Left ventricle myocardium inferior (tissue), 1 donor: ENCODE measurements at regions not wholly inside any gene's neighbourhood (a gene's known extent, or its start where the extent isn't known, plus 50 kb on each side); places are given as distances from the start of the nearest gene placed in this dataset.

Experiments used
- DNase-seq: peaks from one replicate; pipeline ENCODE4 v3.0.0-alpha.2; 2020
- H3K27ac ChIP-seq: fragments of 200-600 bp; replicated peaks from 2 replicates; pipeline ENCODE4 v1.8.0; 2021
- H3K27me3 ChIP-seq: fragments of 200-600 bp; 2 replicates; pipeline ENCODE4 v1.8.0; 2021; ENCODE audit warnings: low read depth
- H3K36me3 ChIP-seq: fragments of 200-600 bp; 2 replicates; pipeline ENCODE4 v1.8.0; 2021
- H3K4me1 ChIP-seq: fragments of 200-600 bp; 2 replicates; pipeline ENCODE4 v1.8.0; 2021
- H3K4me3 ChIP-seq: fragments of 200-600 bp; 2 replicates; pipeline ENCODE4 v1.8.0; 2021; ENCODE audit warnings: mild to moderate bottlenecking, moderate library complexity
- H3K9me3 ChIP-seq: fragments of 200-600 bp; replicated peaks from 2 replicates; pipeline ENCODE4 v1.8.0; 2021
- CTCF ChIP-seq: fragments of 200-600 bp; IDR thresholded peaks from 2 replicates; pipeline ENCODE4 v1.8.0; 2021; ENCODE audit warnings: antibody characterized with exemption, mild to moderate bottlenecking, borderline replicate concordance
- intact Hi-C: fragments of 100-400 bp; cut with micrococcal nuclease; formaldehyde crosslinking; loops from one replicate; pipeline ENCODE4 v1.11.0; 2022
- donor health status: DM: no; HTN: yes; CAD: no; lungs with severe emphysema.

- no peak for DNase-seq
- H3K9me3 ChIP-seq = peaks cover 17% of the 10 kb centered on the region
- no peaks in the 10 kb centered on the region for H3K27me3 ChIP-seq
- no peaks in the 10 kb centered on the region for H3K36me3 ChIP-seq
- no peak for TF ChIP-seq CTCF
- intact Hi-C loops = no loop called here
- H3K4me3 ChIP-seq = no peak overlapping the region
- H3K27ac ChIP-seq = no peak overlapping the region
- no peaks in the 10 kb centered on the region for H3K4me1 ChIP-seq
Measured at GRCh38 chr3:176798680-176799079, 398.6 kb downstream of the TBL1XR1 start.

GRCh38 chr3:176796371-176796770, 400.9 kb downstream of the TBL1XR1 start:
- TF ChIP-seq CTCF = no peak
- intact Hi-C loops = no loop called here

GRCh38 chr3:176795891-176796290, 401.4 kb downstream of the TBL1XR1 start:
- peaks cover 6% of the 10 kb centered on the region for H3K9me3 ChIP-seq
- H3K27ac ChIP-seq = no peak overlapping the region
- intact Hi-C loops = no loop called here
- H3K4me1 ChIP-seq = no peaks in the 10 kb centered on the region
- no peaks in the 10 kb centered on the region for H3K36me3 ChIP-seq
- H3K4me3 ChIP-seq = no peak overlapping the region
- TF ChIP-seq CTCF = no peak
- no peaks in the 10 kb centered on the region for H3K27me3 ChIP-seq
- no peak for DNase-seq

More at GRCh38 chr3:176796371-176796770, 400.9 kb downstream of the TBL1XR1 start:
- no peaks in the 10 kb centered on the region for H3K4me1 ChIP-seq
- H3K36me3 ChIP-seq = no peaks in the 10 kb centered on the region
- no peak overlapping the region for H3K4me3 ChIP-seq
- DNase-seq = no peak
- H3K27ac ChIP-seq = no peak overlapping the region
- H3K9me3 ChIP-seq = peaks cover 11% of the 10 kb centered on the region
- no peaks in the 10 kb centered on the region for H3K27me3 ChIP-seq

- DNase-seq = no peak
Measured at GRCh38 chr3:176794406-176794805, 402.9 kb downstream of the TBL1XR1 start.

GRCh38 chr3:176789947-176790346, 407.3 kb downstream of the TBL1XR1 start:
- no peak for TF ChIP-seq CTCF
- H3K4me3 ChIP-seq = no peak overlapping the region
- no peak for DNase-seq
- intact Hi-C loops = no loop called here
- no peaks in the 10 kb centered on the region for H3K9me3 ChIP-seq
- H3K27me3 ChIP-seq = no peaks in the 10 kb centered on the region
- no peak overlapping the region for H3K27ac ChIP-seq
- peaks cover 8% of the 10 kb centered on the region for H3K4me1 ChIP-seq
- no peaks in the 10 kb centered on the region for H3K36me3 ChIP-seq

More at GRCh38 chr3:176794406-176794805, 402.9 kb downstream of the TBL1XR1 start:
- H3K27me3 ChIP-seq = no peaks in the 10 kb centered on the region
- TF ChIP-seq CTCF = no peak
- H3K9me3 ChIP-seq = no peaks in the 10 kb centered on the region
- H3K36me3 ChIP-seq = no peaks in the 10 kb centered on the region
- intact Hi-C loops = no loop called here
- H3K4me3 ChIP-seq = no peak overlapping the region
- H3K4me1 ChIP-seq = no peaks in the 10 kb centered on the region
- no peak overlapping the region for H3K27ac ChIP-seq

- Histone ChIP-seq H3K4me1 (peaks cover 14% of the 10 kb centered on the region), H3K4me3 (no peak overlapping the region), H3K36me3 (no peaks in the 10 kb centered on the region), H3K27ac (no peak overlapping the region), H3K27me3 (no peaks in the 10 kb centered on the region), H3K9me3 (no peaks in the 10 kb centered on the region)
- no peak for TF ChIP-seq CTCF
- intact Hi-C loops = no loop called here
- DNase-seq = no peak
Measured at GRCh38 chr3:176789281-176789705, 408.0 kb downstream of the TBL1XR1 start.
